HG03108 (cell line): ENCODE measurements at regions not wholly inside any gene's neighbourhood (a gene's known extent, or its start where the extent isn't known, plus 50 kb on each side); places are given as distances from the start of the nearest gene placed in this dataset.
A peak's percentile ranks its signal among the peaks of the same experiment; 100 is the strongest.
"Not testable (repeated sequence)": the region's sequence is repeated elsewhere in the genome, so short reads cannot be mapped to it uniquely, and the experiment has no call there.

Source experiments
- ATAC-seq: cut with Tn5 transposase; IDR thresholded peaks from one replicate; pipeline ENCODE4 v1.9.1; 2021; ENCODE audit warnings: moderate library complexity; ENCODE audit not compliant: unreplicated experiment

GRCh38 chr4:114034189-114034588 lies 54.7 kb upstream of the ARSJ start:
- no peak for ATAC-seq

GRCh38 chr4:114036426-114036825 lies 57.0 kb upstream of the ARSJ start:
- ATAC-seq: no peak

- ATAC-seq: no peak
Observed at GRCh38 chr4:114036864-114037263, 57.4 kb upstream of the ARSJ start.

GRCh38 chr4:114037988-114038387 lies 58.5 kb upstream of the ARSJ start:
- ATAC-seq: no peak

GRCh38 chr4:114038762-114039387 lies 59.4 kb upstream of the ARSJ start:
- no peak for ATAC-seq

- peak; percentile 84 for ATAC-seq
Observed at GRCh38 chr4:114040319-114041116, 61.1 kb upstream of the ARSJ start.

GRCh38 chr4:114041117-114041475 lies 61.6 kb upstream of the ARSJ start:
- no peak for ATAC-seq

- ATAC-seq: no peak
Observed at GRCh38 chr4:114043116-114043515, 63.7 kb upstream of the ARSJ start.

GRCh38 chr4:114044351-114044750 lies 64.9 kb upstream of the ARSJ start:
- not testable (repeated sequence) for ATAC-seq

- ATAC-seq: no peak
Observed at GRCh38 chr4:114046331-114046730, 66.9 kb upstream of the ARSJ start.

- not testable (repeated sequence) for ATAC-seq
Observed at GRCh38 chr4:114048154-114048553, 68.7 kb upstream of the ARSJ start.

- no peak for ATAC-seq
Observed at GRCh38 chr4:114052227-114052626, 72.8 kb upstream of the ARSJ start.

- no peak for ATAC-seq
Observed at GRCh38 chr4:114056599-114056998, 77.2 kb upstream of the ARSJ start.

GRCh38 chr4:114057746-114058145 lies 78.3 kb upstream of the ARSJ start:
- no peak for ATAC-seq

GRCh38 chr4:114062499-114062898 lies 83.1 kb upstream of the ARSJ start:
- ATAC-seq: no peak

GRCh38 chr4:114072781-114073180 lies 93.3 kb upstream of the ARSJ start:
- no peak for ATAC-seq

GRCh38 chr4:114076899-114077570 lies 97.6 kb upstream of the ARSJ start:
- no peak for ATAC-seq

- no peak for ATAC-seq
Observed at GRCh38 chr4:114077610-114078009, 98.2 kb upstream of the ARSJ start.

- no peak for ATAC-seq
Observed at GRCh38 chr4:114078636-114079035, 99.2 kb upstream of the ARSJ start.

- no peak for ATAC-seq
Observed at GRCh38 chr4:114081783-114082182, 102.3 kb upstream of the ARSJ start.

GRCh38 chr4:114082348-114082747 lies 102.9 kb upstream of the ARSJ start:
- ATAC-seq: no peak
